Kidney (tissue), 13 donors: ENCODE measurements at regions not wholly inside any gene's neighbourhood (a gene's known extent, or its start where the extent isn't known, plus 50 kb on each side); places are given as distances from the start of the nearest gene placed in this dataset.

Experiments used
- DNase-seq, 5 donors: peaks; one replicate each; pipeline ENCODE4 v3.0.0-alpha.2; 2013 to 2020
- FAIRE-seq: peaks from 2 replicates; lab custom pipeline; 2012; peaks lifted over from hg19 to GRCh38; lab: Jason Lieb, UNC
- H3K27ac ChIP-seq, 2 donors: one replicate each; pipeline ENCODE4 v1.7.0; 2013; ENCODE audit warnings: low read depth in 2 of 2, low read length in 2 of 2, inconsistent platforms in 1 of 2
- H3K27me3 ChIP-seq: one replicate; pipeline ENCODE4 v1.7.1; 2013; ENCODE audit warnings: low read length, inconsistent platforms; ENCODE audit not compliant: control insufficient read depth, insufficient read depth
- H3K36me3 ChIP-seq, 3 donors: one replicate each; pipeline versions ENCODE4 v1.7.0 to v1.7.1; 2013; ENCODE audit warnings: low read length in 3 of 3, control low read depth in 1 of 3, inconsistent platforms in 1 of 3; ENCODE audit not compliant: insufficient read depth in 3 of 3, control insufficient read depth in 2 of 3
- H3K4me1 ChIP-seq, 3 donors: one replicate each; pipeline versions ENCODE4 v1.7.0 to v1.7.1; 2013; ENCODE audit warnings: low read length in 3 of 3, inconsistent platforms in 1 of 3, low read depth in 1 of 3; ENCODE audit not compliant: control insufficient read depth in 2 of 3, insufficient read depth in 2 of 3
- H3K4me3 ChIP-seq, 3 donors: one replicate each; pipeline versions ENCODE4 v1.7.0 to v1.8.1; 2013; ENCODE audit warnings: low read length in 3 of 3, control low read depth in 1 of 3, inconsistent platforms in 1 of 3
- H3K9ac ChIP-seq, 3 donors: one replicate each; pipeline versions ENCODE4 v1.7.0 to v1.7.1; 2013; ENCODE audit warnings: low read length in 3 of 3, control low read depth in 1 of 3, inconsistent platforms in 1 of 3
- H3K9me3 ChIP-seq, 3 donors: one replicate each; pipeline versions ENCODE4 v1.7.0 to v1.7.1; 2013; ENCODE audit warnings: low read length in 3 of 3, control low read depth in 1 of 3, inconsistent platforms in 1 of 3; ENCODE audit not compliant: control insufficient read depth in 2 of 3, insufficient read depth in 1 of 3
- CTCF ChIP-seq: IDR thresholded peaks from 3 replicates; pipeline ENCODE4 v1.5.1; 2012; ENCODE audit warnings: mild to moderate bottlenecking, moderate library complexity, borderline replicate concordance; ENCODE audit not compliant: insufficient read depth; ENCODE audit errors: extremely low read depth
- intact Hi-C: fragments of 100-400 bp; cut with DNase I; formaldehyde crosslinking; loops from one replicate; pipeline ENCODE4 v1.11.1; 2022
- donor health status: control.
- donor health status: control.
- donor health status: control.
- donor health status: control.
- donor health status: control.
- donor health status: DM: yes; HTN: yes; CAD: no.
- donor health status: Normal renal cell carcinoma (clear cell type).

- Histone ChIP-seq H3K4me1 (no peaks in the 10 kb centered on the region), H3K9me3 (no peaks in the 10 kb centered on the region), H3K36me3 (no peaks in the 10 kb centered on the region), H3K9ac (no peak overlapping the region), H3K27ac (no peak overlapping the region), H3K4me3 (no peak overlapping the region), H3K27me3 (no peaks in the 10 kb centered on the region)
- FAIRE-seq (no peak), DNase-seq (no peak)
- no peak for TF ChIP-seq CTCF
- intact Hi-C loops, result no loop called here
These were observed 73.3 kb upstream of the OSMR start for GRCh38 chr5:38772471-38772870.

- H3K4me1 ChIP-seq, result no peaks in the 10 kb centered on the region
- TF ChIP-seq CTCF, result no peak
- FAIRE-seq (no peak), DNase-seq (no peak)
- H3K27ac ChIP-seq, result no peak overlapping the region
- H3K9ac ChIP-seq, result no peak overlapping the region
- no peaks in the 10 kb centered on the region for H3K9me3 ChIP-seq
- no peaks in the 10 kb centered on the region for H3K36me3 ChIP-seq
- no peaks in the 10 kb centered on the region for H3K27me3 ChIP-seq
- H3K4me3 ChIP-seq, result no peak overlapping the region
- intact Hi-C loops, result no loop called here
These were observed 70.5 kb upstream of the OSMR start for GRCh38 chr5:38775218-38775840.

- Histone ChIP-seq H3K4me3 (no peak overlapping the region), H3K9me3 (no peaks in the 10 kb centered on the region), H3K36me3 (no peaks in the 10 kb centered on the region), H3K27me3 (no peaks in the 10 kb centered on the region), H3K27ac (no peak overlapping the region), H3K9ac (no peak overlapping the region), H3K4me1 (no peaks in the 10 kb centered on the region)
- intact Hi-C loops, result no loop called here
- no peak for TF ChIP-seq CTCF
- DNase-seq (peak in 1 of 5 donors; percentile 47), FAIRE-seq (no peak)
These were observed 69.5 kb upstream of the OSMR start for GRCh38 chr5:38776149-38776896.
